ENCODE measurements at regions not wholly inside any gene's neighbourhood (a gene's known extent, or its start where the extent isn't known, plus 50 kb on each side); places are given as distances from the start of the nearest gene placed in this dataset.

DNA sequence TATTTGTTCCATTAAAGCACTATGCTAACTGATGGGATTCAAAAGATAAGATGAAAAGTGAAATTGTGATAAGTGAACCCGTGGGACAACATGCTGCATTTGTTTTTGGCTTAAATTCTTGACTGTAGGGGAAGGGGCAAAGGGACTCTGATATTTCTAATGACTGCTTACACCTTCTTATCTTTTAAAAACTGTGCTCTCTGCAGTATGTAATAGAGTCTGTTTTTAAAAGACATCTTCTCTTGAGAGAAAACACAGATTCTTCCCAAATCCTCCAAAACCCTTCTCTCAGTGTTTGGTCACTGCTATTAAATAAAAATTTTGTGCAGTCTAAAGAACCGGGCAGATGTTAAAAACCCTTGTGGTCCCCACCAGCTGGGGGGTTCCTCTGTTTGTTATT is 327.8 kb upstream of the FANCL start (continued):
- no peak for TF ChIP-seq KDM1A (IDR thresholded peaks at IDR 0.05; ENCODE audit: borderline replicate concordance, low read length)
- no peak for TF ChIP-seq SIX5 (IDR thresholded peaks at IDR 0.05; ENCODE audit: low read depth, low read length)
- no peak for TF ChIP-seq TAF1 (IDR thresholded peaks at IDR 0.05; ENCODE audit: low read depth, low read length)
